ENCODE measurements at regions not wholly inside any gene's neighbourhood (a gene's known extent, or its start where the extent isn't known, plus 50 kb on each side); places are given as distances from the start of the nearest gene placed in this dataset.

DNA sequence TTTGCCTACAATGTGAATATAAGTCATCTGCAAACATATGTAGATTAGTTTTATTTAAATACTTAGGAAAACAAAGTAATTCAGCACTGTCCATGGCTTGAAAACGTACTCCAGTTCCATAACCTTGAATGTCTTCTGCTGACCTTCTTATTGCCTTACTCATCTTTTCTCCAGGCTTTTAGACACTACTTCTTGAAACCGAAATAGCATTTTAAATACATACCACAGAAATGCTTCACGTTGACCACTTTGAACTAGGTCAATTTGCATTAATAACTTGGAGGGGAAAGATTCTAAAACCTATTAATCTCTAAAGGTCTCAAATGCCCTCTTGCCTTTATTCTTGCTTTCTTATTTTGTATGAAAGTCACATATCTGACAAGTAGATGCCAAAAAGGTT is 995.4 kb upstream of the ACO1 start:
- 79 to 85% methylated on average over 3 of the region's 3 CpGs for WGBS, 2 donors
- no peak for TF ChIP-seq POLR2A (IDR thresholded peaks at IDR 0.05)
- TF ChIP-seq CTCF (IDR thresholded peaks at IDR 0.05): no peak
- intact Hi-C loops (cut with DNase I): no loop called here
- no peak for DNase-seq
- Histone ChIP-seq H3K27ac (no peak overlapping the region), H3K9me3 (no peaks in the 10 kb centered on the region), H3K27me3 (no peaks in the 10 kb centered on the region), H3K4me3 (replicated peaks in 1 of 3) (no peak overlapping the region), H3K36me3 (no peaks in the 10 kb centered on the region), H3K4me1 (no peaks in the 10 kb centered on the region)

DNA sequence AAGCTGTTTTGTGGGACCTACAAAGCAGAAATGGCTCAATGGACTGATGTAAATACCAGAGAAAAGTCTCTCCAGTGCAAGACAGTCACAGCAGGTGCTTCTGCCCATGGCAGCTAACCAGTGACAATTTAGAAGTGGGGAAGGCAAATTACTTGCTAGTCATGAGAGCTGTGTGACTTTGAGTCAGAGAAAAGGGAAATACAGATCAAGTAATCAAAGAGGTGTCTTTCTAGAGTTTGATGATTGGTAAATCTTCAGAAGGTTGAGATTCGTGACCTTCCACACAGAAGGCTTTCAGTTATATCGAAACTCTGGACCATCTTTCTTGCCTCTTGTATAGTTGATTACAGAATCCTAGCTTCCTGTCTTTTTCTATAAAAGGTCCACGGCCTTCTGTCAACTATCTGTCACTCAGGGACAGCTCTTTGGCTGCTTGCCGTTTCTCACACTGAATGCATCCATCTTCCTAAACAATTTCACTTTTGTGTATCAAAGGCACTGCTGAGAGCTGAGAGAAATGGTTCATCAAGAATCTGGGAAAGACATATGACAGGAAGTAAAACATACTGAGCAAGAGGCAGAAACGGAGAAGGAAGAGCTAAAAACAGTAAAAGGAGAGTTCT is 993.9 kb upstream of the ACO1 start:
- no peaks in the 10 kb centered on the region for H3K9me3 ChIP-seq
- intact Hi-C loops (cut with DNase I): no loop called here
- WGBS, 2 donors: 60 to 63% methylated on average over 5 of the region's 5 CpGs
- TF ChIP-seq POLR2A (IDR thresholded peaks at IDR 0.05) (no peak), CTCF (IDR thresholded peaks at IDR 0.05) (no peak)
- no peaks in the 10 kb centered on the region for H3K27me3 ChIP-seq
- DNase-seq: no peak
- no peak overlapping the region for H3K4me3 ChIP-seq (replicated peaks in 1 of 3)
- no peaks in the 10 kb centered on the region for H3K36me3 ChIP-seq
- no peaks in the 10 kb centered on the region for H3K4me1 ChIP-seq
- no peak overlapping the region for H3K27ac ChIP-seq

DNA sequence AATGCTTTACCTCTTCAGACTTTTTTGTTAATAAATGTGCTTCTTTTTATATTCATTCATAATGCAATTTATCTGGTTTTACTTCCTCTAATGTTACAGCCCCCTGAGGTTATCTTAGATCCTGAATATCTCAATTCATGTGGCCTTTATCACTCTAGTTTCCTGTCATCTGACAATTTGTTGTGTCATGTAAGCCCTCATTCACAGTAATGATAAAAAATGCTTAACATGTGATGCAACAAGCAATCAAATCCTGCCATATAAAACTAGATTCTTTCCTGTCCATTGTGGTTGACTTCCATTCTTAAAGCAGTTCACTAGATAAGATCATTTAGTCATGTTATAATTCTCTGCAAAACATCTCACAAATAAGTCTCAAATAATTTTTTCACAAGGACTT is 991.2 kb upstream of the ACO1 start:
- no peak for TF ChIP-seq CTCF (IDR thresholded peaks at IDR 0.05)
- no peak for TF ChIP-seq POLR2A (IDR thresholded peaks at IDR 0.05)
- Histone ChIP-seq H3K4me1 (no peaks in the 10 kb centered on the region), H3K4me3 (replicated peaks in 1 of 3) (no peak overlapping the region), H3K27me3 (no peaks in the 10 kb centered on the region), H3K9me3 (no peaks in the 10 kb centered on the region), H3K27ac (no peak overlapping the region), H3K36me3 (no peaks in the 10 kb centered on the region)
- intact Hi-C loops (cut with DNase I): no loop called here
- DNase-seq: no peak

DNA sequence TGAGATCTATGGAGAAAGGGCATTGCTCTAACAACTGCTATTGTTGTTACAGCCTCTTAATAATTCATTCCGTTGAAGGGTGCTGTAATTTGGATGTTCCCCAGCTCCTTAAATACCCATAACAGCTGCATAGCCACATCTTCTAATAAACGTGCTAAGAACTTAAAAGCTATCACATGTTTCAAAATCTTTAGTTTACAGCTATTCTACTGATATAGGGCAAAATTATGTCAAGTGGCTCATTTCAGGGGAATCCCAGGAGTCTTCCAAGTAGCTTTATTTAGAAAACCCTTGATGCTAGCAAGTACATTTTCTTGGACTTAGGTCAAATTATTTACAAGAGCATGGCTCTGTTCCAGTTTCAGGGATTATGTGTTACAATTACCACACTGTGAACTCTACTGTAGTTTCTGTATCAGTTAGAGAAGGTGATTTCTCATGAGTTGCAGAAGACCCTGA is 990.4 kb upstream of the ACO1 start:
- H3K27ac ChIP-seq: no peak overlapping the region
- DNase-seq: no peak
- intact Hi-C loops (cut with DNase I): no loop called here
- no peaks in the 10 kb centered on the region for H3K4me1 ChIP-seq
- H3K36me3 ChIP-seq: no peaks in the 10 kb centered on the region
- H3K4me3 ChIP-seq (replicated peaks in 1 of 3): no peak overlapping the region
- WGBS, 2 donors: 9 to 10% methylated on average over 2 of the region's 2 CpGs
- no peaks in the 10 kb centered on the region for H3K27me3 ChIP-seq
- no peaks in the 10 kb centered on the region for H3K9me3 ChIP-seq
- no peak for TF ChIP-seq CTCF (IDR thresholded peaks at IDR 0.05)
- TF ChIP-seq POLR2A (IDR thresholded peaks at IDR 0.05): no peak

- no peak for DNase-seq
- no peak for TF ChIP-seq POLR2A (IDR thresholded peaks at IDR 0.05)
- no peak for TF ChIP-seq CTCF (IDR thresholded peaks at IDR 0.05)
- H3K36me3 ChIP-seq: no peaks in the 10 kb centered on the region
These were observed 972.4 kb upstream of the ACO1 start for GRCh38 chr9:31412081-31412480.

More at GRCh38 chr9:31412081-31412480, 972.4 kb upstream of the ACO1 start:
- Histone ChIP-seq H3K27ac (no peak overlapping the region), H3K4me1 (no peaks in the 10 kb centered on the region), H3K9me3 (no peaks in the 10 kb centered on the region), H3K4me3 (replicated peaks in 1 of 3) (no peak overlapping the region), H3K27me3 (no peaks in the 10 kb centered on the region)
- intact Hi-C loops (cut with DNase I): no loop called here

Measured in thyroid gland (tissue), 4 donors.